OCI-LY1 (cell line): ENCODE measurements at regions not wholly inside any gene's neighbourhood (a gene's known extent, or its start where the extent isn't known, plus 50 kb on each side); places are given as distances from the start of the nearest gene placed in this dataset.

Experiments used
- H2AFZ ChIP-seq: fragments of 200-600 bp; sonication (generic), shearing (Covaris generic); 2 replicates; pipeline ENCODE4 v1.6.0; 2014; ENCODE audit warnings: antibody characterized with exemption, mild to moderate bottlenecking, low read length
- H3F3A ChIP-seq: fragments of 200-600 bp; sonication (generic), shearing (Covaris generic); 2 replicates; pipeline ENCODE4 v1.6.0; 2014; ENCODE audit warnings: mild to moderate bottlenecking, antibody characterized with exemption, low read length, moderate library complexity; ENCODE audit not compliant: insufficient read depth
- H3K27ac ChIP-seq: fragments of 200-600 bp; sonication (generic); 2 replicates; pipeline ENCODE4 v1.5.1; 2014; ENCODE audit warnings: low read length, mixed run types, mild to moderate bottlenecking, low read depth; ENCODE audit not compliant: poor library complexity, severe bottlenecking
- H3K27me3 ChIP-seq: fragments of 200-600 bp; sonication (generic); 2 replicates; pipeline ENCODE4 v1.6.0; 2014; ENCODE audit warnings: antibody characterized with exemption, mild to moderate bottlenecking, low read length, moderate library complexity; ENCODE audit not compliant: insufficient read depth
- H3K36me3 ChIP-seq: fragments of 200-600 bp; sonication (generic); 2 replicates; pipeline ENCODE4 v1.6.1; 2014; ENCODE audit warnings: mild to moderate bottlenecking, antibody characterized with exemption, low read length, moderate library complexity, mixed read lengths; ENCODE audit not compliant: insufficient read depth
- H3K4me1 ChIP-seq: fragments of 200-600 bp; sonication (generic); 2 replicates; pipeline ENCODE4 v1.5.1; 2014; ENCODE audit warnings: mild to moderate bottlenecking, low read length, moderate library complexity; ENCODE audit not compliant: insufficient read depth, severe bottlenecking
- H3K4me2 ChIP-seq: fragments of 200-600 bp; sonication (generic), shearing (Covaris generic); 2 replicates; pipeline ENCODE4 v1.6.1; 2014; ENCODE audit warnings: low read length
- H3K4me3 ChIP-seq: fragments of 200-600 bp; sonication (generic); 2 replicates; pipeline ENCODE4 v1.5.1; 2014; ENCODE audit warnings: low read length, low read depth, mild to moderate bottlenecking, mixed read lengths; ENCODE audit not compliant: poor library complexity, severe bottlenecking
- H3K79me2 ChIP-seq: fragments of 200-600 bp; shearing (Covaris generic); 2 replicates; pipeline ENCODE4 v1.6.1; 2016; ENCODE audit warnings: mixed run types, low read length, mixed read lengths; ENCODE audit not compliant: insufficient read depth
- H3K9ac ChIP-seq: fragments of 200-600 bp; sonication (generic), shearing (Covaris generic); 2 replicates; pipeline ENCODE4 v1.6.1; 2014; ENCODE audit warnings: mild to moderate bottlenecking, low read length, mixed read lengths
- H3K9me2 ChIP-seq: fragments of 200-600 bp; sonication (generic), shearing (Covaris generic); 2 replicates; pipeline ENCODE4 v1.6.1; 2014; ENCODE audit warnings: low read depth, mild to moderate bottlenecking, low read length, mixed read lengths
- H3K9me3 ChIP-seq: fragments of 200-600 bp; shearing (Covaris generic); 2 replicates; pipeline ENCODE4 v1.6.1; 2014; ENCODE audit warnings: low read length, mixed read lengths
- H4K20me1 ChIP-seq: fragments of 200-600 bp; sonication (generic), shearing (Covaris generic); 2 replicates; pipeline ENCODE4 v1.6.0; 2016; ENCODE audit warnings: mild to moderate bottlenecking, low read length; ENCODE audit not compliant: insufficient read depth
- CTCF ChIP-seq: fragments of 200-600 bp; sonication (generic), shearing (Covaris generic); IDR thresholded peaks from 2 replicates; pipeline ENCODE4 v1.5.1; 2017; ENCODE audit warnings: mild to moderate bottlenecking, antibody characterized with exemption, low read length, moderate library complexity, mixed read lengths
- EZH2 ChIP-seq: fragments of 200-600 bp; sonication (generic), shearing (Covaris generic); IDR thresholded peaks from 2 replicates; pipeline ENCODE4 v1.8.0; 2017; ENCODE audit warnings: borderline replicate concordance, mixed run types, mild to moderate bottlenecking, antibody characterized with exemption, low read length, moderate library complexity, mixed read lengths

GRCh38 chr2:9777081-9777480 is 66.2 kb upstream of the TAF1B start:
- H3K27me3 ChIP-seq = no peaks in the 10 kb centered on the region
- H3K9ac ChIP-seq = no peak overlapping the region
- no peaks in the 10 kb centered on the region for H4K20me1 ChIP-seq
- H3K9me3 ChIP-seq = no peaks in the 10 kb centered on the region
- no peaks in the 10 kb centered on the region for H3K36me3 ChIP-seq
- H2AFZ ChIP-seq = no peak overlapping the region
- no peak overlapping the region for H3K27ac ChIP-seq
- H3K4me2 ChIP-seq = no peak overlapping the region
- H3K4me3 ChIP-seq = no peak overlapping the region
- TF ChIP-seq EZH2 (no peak), CTCF (no peak)
- H3K9me2 ChIP-seq = no peaks in the 10 kb centered on the region
- H3F3A ChIP-seq = no peaks in the 10 kb centered on the region
- peaks cover 11% of the 10 kb centered on the region for H3K4me1 ChIP-seq
- H3K79me2 ChIP-seq = no peaks in the 10 kb centered on the region

GRCh38 chr2:9778012-9778411 is 65.3 kb upstream of the TAF1B start:
- H3F3A ChIP-seq = no peaks in the 10 kb centered on the region
- no peaks in the 10 kb centered on the region for H3K36me3 ChIP-seq
- H3K4me1 ChIP-seq = peaks cover 13% of the 10 kb centered on the region
- TF ChIP-seq EZH2 (no peak), CTCF (peak; percentile 61)
- H3K27ac ChIP-seq = no peak overlapping the region
- H3K9me2 ChIP-seq = no peaks in the 10 kb centered on the region
- H3K9me3 ChIP-seq = no peaks in the 10 kb centered on the region
- H3K27me3 ChIP-seq = peaks cover 6% of the 10 kb centered on the region; the same call in 1 of the 2 replicates
- no peaks in the 10 kb centered on the region for H4K20me1 ChIP-seq
- no peak overlapping the region for H3K4me3 ChIP-seq
- no peaks in the 10 kb centered on the region for H3K79me2 ChIP-seq
- no peak overlapping the region for H2AFZ ChIP-seq
- H3K4me2 ChIP-seq = no peak overlapping the region
- H3K9ac ChIP-seq = no peak overlapping the region

GRCh38 chr2:9778471-9779316 is 64.6 kb upstream of the TAF1B start:
- H3K9me3 ChIP-seq = no peaks in the 10 kb centered on the region
- no peaks in the 10 kb centered on the region for H3K9me2 ChIP-seq
- no peaks in the 10 kb centered on the region for H3K36me3 ChIP-seq
- peaks cover 6% of the 10 kb centered on the region; the same call in 1 of the 2 replicates for H3K27me3 ChIP-seq
- H3K4me2 ChIP-seq = no peak overlapping the region
- H4K20me1 ChIP-seq = no peaks in the 10 kb centered on the region
- H2AFZ ChIP-seq = no peak overlapping the region
- H3K4me3 ChIP-seq = no peak overlapping the region
- no peak overlapping the region for H3K27ac ChIP-seq
- H3K9ac ChIP-seq = no peak overlapping the region
- H3K4me1 ChIP-seq = peaks cover 13% of the 10 kb centered on the region
- H3F3A ChIP-seq = no peaks in the 10 kb centered on the region
- TF ChIP-seq EZH2 (no peak), CTCF (no peak)
- no peaks in the 10 kb centered on the region for H3K79me2 ChIP-seq
